GM18858 (cell line): ENCODE measurements at regions not wholly inside any gene's neighbourhood (a gene's known extent, or its start where the extent isn't known, plus 50 kb on each side); places are given as distances from the start of the nearest gene placed in this dataset.
"Not testable (repeated sequence)": the region's sequence is repeated elsewhere in the genome, so short reads cannot be mapped to it uniquely, and the experiment has no call there.

Experiments
- ATAC-seq: cut with Tn5 transposase; IDR thresholded peaks from one replicate; pipeline ENCODE4 v1.9.1; 2021; ENCODE audit not compliant: unreplicated experiment

DNA sequence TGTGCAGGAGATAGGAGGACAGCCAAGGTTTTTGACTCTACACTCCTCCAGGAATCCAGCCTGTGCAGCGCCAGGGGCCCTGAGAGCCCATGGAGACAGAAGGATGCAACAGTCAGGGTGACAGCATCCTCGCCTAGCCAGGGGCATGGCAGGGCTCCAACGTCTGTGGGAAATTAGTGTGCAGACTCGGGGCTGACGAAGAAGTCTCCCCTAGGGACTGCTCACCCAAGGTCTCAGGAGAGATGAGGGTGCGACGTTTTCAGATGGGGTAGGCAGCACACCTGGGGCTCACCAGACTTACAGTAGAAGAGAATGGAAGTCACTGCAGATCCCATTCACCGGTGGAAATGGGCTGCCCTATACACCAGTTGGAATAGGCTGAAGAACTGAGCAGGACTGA lies 241.7 kb downstream of the SETD4 start:
- no peak for ATAC-seq

DNA sequence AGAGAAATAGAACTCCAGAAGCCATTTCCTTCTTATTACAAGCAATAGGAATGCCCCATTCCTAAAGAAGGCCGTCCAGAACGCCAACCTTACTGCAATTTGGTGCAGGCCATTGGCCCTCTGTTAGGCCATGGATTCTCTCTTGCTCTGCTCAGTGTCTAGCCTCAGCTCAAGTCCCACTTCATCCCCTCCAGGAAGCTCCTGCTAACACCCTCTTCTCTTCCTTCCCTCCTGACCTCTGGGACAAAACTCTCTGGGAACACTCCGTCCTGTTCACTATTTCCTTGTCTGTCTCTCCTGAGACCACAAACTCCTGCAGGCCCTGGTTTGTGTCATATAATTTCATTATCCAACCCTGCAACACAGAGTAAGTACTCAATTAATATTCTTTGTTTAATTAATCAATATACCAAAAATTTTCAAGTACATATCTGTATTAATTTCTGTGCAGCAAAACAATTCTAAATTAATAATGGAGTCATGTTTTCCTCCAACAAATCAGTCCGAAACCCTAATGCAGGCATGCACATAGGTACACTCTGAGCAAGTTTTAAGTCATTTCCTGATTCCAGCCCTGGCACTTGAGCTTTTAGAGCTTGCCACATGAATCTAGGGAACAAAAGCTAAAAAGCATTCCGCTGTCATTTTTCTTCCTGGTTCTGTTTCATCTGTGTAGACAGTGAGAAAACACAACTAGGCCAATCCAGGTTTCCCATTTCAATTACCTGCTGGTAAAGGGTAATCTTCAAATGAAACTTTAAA lies 245.3 kb downstream of the SETD4 start:
- no peak for ATAC-seq

DNA sequence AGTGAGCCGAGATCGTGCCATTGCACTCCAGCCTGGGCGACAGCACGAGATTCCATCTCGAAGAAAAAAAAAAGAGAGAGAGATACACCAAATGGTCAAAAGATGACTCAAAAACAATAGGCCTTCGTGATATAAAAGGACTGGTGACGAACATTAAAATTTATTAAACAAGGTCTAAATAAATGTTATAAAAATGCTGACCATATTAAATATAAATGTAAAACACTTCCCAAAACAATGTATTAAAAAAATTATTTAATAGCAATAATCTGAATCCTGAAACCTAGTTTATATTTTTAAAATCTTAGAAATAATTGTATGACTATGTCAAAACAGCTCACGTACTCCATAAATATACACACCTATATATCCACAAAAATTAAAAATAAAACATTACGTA lies 247.6 kb downstream of the SETD4 start:
- ATAC-seq, result no peak

DNA sequence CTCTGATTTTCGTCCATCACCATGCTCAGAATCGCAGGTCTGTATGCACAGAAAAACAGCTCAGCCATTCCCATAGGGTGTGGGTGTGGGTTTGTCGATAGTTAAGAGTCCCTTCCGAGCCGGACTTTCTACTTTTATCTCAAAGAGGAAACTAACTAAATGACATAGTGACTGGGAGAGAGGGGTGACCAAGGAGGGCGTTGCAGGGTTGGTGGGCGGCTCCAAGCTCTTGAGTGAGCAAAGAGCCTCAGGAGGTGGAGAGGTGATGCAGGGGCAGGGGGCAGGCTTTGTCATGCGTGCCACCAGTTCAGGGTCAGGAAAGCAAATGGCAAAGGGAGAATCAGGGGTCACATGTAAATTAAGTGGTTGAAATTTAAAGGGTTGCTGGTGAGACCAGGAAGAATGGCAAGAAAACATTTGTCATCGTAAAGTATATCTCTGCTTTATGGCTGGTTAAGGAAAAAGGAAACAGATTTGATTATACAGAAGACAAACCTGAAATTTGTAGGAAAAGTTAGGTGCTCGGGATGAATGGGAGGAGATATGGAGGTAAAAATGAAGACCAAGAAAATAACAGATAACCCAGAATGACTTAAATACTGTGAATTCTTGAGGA lies 249.0 kb downstream of the SETD4 start:
- ATAC-seq, result no peak

DNA sequence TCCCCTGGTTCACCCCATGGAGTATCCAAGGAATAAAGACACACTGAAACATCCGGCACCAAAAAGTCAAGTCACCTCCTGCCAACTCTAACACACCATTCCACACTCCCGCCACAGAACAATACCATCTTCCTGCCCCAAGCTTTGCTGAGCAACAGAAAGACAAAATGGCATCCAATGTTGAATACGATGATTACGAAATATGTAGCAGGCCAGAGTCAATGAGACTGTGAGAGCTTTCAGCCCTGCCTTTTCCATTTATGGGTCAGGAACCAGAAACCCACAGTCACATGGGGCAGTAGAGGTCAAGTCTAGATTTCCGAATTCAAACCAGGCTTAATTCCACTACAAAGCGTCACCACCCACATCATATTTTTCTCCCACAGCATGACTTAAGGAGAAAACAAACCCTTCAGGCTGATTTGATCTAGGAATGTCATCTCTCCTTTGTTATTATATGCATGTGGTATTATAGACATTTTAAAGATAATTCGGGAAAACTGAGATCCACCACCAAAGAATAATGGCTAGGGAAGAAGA lies 249.8 kb downstream of the SETD4 start:
- no peak for ATAC-seq

DNA sequence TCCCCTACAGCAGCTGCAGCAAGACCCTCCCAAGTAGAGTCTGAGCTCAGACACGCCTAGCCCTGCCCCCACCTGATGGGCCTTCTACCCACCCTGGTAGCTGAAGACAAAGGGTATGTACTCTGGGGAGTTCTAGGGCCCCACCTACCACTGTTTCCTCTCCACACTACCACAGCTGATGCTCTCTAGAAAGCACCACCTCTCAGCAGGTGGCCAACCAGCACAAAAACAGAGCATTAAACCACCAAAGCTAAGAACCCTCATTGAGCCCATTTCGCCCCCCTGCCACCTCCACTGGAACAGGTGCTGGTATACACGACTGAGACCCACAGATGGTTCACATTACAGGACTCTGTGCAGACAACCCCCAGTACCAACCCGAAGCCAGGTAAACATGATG lies 258.9 kb downstream of the SETD4 start:
- ATAC-seq, result no peak

DNA sequence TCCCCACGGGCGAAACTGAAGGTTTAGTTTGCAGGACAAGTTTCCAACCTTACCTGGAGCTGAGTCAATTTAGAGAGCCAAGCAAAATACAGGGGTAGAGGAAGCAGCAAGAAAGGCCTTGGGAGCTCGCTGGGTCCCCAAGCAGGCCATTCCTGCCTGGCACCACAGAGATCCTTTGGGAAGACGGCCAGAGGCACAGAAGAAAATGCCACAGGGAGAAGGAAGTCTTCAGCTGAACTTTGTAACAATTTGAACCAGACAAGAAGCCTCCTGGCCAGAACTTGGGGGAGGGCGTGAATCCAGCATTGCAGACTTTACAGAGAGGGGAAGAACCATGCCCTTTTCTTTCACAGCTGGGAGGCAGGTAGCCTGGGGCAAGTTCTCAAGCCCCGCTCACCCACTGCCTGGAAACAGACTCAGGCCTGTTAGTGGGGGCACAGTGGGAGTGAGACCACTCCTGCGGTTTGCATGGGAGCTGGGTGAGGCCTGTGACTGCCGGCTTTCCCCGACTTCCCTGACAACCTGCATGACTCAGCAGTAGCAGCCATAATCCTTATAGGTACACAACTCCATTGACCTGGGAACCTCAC lies 259.4 kb downstream of the SETD4 start:
- not testable (repeated sequence) for ATAC-seq

DNA sequence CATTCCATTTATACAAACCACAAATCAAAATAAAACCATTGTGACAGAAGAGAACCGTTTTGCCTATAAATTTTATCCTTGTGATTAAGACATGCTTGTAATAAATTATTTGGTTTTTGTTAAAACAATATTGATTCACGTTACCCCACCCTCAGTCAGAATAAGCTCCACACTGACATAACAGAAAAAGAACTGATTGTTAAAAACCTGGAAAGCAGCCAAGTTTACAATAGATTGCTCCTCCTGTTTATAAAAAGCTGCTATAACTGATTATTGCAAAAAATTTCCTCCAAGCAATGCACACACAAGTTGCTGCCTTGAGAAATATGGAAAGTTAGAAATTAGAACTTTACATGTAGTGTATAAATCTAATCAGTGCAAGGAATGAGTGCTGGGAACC lies 263.5 kb downstream of the SETD4 start:
- no peak for ATAC-seq

DNA sequence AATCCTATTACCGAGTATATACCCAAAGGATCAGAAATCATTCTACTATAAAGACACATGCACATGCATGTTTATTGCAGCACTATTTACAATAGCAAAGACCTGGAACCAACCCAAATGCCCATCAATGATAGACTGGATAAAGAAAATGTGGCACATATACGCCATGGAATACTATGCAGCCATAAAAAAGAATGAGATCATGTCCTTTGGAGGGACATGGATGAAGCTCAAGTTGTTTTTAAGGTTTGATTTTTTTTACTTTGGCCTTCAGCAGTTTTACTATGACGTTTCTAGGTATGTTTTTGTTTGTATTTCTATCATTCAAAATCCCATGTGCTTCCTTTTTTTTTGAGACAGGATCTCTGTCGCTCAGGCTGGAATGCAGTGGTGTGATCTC lies 265.8 kb downstream of the SETD4 start:
- not testable (repeated sequence) for ATAC-seq

DNA sequence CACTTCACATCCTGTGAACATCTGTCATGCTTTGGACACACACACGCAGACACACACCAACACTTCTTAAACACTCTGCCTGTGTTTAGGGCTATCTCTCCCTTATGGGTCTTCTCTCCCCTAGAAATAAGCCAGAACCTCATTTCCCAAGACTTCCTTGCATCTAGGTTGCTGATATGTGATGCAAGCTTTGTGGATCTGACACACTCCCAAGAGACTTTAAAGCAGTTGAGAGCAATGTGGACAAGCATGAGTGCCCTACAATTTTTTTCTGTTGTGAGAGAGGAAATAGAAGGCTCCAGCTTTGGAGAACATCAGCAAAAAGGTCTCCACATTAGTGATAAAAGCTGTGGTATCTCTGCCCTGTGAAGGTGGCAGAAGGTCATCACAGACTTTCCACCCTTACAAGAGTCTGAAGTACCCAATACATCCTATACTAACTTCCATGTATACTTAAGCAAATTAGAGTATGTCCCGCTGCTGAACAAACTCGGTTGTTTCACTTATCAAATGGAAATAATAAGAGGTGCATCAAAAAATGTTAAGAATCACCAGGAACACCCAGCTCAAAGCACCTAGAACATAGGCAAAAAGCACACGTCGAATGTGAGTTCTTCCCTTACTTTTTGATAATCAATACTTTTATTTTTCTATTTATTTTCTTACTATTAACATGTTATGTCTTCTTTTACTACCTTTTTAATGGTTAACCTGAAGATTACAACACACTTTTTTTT lies 267.6 kb downstream of the SETD4 start:
- no peak for ATAC-seq

DNA sequence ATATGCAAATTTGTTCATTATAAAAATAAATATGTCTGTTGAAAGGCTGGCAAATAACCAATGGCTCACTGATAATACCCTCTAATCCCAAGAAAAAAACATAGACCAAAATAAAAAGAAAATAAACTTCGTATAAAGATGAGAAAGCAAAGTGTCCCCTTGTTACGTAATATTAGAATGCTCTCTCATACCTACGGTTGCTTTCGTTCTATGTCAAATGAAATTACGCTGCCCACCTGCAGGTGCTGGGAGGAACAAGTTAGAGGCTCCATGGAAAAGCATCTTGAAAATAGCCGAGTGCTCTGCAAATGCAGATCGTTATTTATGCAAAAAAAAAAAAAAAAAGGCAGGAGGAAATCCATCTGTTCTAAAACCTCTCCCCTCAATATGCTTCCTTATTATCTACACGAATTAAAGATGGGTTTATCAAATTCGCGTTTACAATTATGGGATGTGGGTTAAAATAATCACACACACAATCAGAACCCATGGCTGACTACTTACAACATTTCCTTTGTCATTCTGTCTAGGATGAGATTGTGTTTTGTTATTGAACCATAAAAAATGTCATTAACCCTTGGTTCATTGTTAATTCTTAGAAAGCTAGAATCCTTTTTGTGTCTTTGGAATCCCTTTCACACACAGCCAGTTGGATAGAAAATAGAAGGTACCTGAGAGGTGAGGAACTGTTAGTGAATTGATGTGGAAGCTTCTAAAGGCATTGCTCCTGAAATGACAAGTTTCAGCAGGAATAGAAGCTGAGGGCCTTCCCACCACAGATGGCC lies 268.6 kb downstream of the SETD4 start:
- no peak for ATAC-seq

DNA sequence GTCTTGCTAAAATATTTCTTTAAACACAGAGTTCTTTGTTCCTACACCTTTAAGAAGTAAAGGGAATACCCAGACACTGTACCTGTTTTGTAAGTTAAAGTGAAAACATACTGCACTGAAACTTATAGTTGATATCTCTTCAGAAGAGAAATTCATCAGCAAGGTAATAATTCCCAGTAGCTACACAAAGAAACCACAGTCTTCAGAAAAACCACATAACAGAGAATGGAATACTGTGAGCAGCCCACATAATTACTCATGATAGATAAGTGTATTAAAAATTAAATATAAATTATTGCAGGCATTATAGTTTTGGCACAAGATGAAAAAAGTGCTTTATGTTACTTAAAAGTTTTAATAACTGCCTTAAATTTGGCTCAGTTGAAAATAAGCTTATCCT lies 276.6 kb downstream of the SETD4 start:
- no peak for ATAC-seq

DNA sequence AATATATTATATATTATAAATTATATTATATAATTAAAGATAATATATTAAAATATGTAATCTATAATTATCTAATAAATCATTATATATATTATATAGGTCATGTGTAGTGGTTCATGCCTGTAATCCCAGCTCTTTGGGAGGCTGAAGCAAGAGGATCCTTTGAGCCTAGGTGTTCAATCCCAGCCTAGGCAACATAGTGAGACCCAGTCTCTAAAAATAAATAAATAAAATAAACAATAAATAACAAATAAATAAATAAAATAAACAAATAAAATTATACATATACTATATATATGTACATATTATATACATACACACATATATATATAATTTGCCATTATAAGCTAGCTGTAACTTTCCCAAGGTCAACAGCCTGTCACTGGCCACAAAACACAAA lies 277.7 kb downstream of the SETD4 start:
- ATAC-seq, result no peak

DNA sequence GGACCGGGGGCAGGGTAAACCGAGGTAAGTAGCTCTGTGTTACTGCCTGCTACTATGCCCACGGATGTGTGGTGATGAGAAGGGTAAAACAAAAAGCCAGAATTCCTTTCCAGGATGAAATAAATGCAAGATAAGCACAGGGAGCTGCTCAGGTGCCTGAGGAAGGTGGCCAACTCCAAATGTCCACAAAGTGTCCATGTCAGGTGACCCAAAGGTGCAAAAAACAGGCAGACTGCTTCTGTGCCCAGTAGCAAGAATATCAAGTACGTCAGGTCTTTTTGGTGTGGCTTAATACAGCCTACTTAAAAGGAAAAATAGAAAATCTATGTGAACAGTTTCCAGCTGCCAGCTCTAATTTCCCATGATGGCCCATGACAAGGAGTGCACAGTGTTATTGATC lies 279.3 kb downstream of the SETD4 start:
- ATAC-seq, result no peak

DNA sequence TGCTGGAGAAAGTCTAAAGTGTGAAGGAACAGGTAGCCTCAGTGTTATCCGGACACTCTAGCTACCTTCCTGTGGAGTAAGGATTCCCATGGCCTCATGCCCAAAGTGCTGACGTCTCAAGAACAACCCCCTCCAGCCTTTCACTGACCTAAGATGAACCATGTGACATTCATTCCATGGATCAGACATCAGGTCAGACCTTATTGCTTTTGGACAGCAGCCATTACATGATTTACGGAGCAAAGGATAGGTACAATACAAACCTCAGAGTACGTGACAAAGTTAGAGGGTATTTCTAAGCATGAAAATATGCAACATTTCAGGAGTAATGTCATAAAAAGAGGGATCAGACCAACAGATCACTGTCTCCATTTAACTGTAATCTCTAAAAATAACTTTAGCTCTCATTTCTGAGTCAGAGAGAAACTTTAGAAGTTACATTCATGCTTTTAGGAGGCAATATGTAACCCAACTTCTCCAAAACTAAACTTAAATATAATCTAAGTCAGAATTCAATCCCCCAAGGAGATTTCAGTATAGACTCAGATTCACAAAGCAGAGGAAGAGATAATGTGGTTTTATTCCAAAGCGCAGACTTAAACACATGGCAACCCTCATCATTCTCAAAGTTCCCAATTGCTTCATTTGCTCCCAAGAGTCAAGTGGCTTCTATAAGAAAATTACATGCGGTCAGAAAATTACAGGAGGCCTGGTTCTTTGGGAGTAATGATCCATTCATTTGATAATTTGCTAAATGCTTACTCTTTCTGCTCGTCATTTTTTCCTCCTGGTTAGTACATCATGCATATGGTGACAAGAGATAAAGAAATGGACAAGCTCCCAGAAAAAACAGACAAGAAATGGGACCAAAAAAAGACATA lies 280.4 kb downstream of the SETD4 start:
- ATAC-seq, result no peak

DNA sequence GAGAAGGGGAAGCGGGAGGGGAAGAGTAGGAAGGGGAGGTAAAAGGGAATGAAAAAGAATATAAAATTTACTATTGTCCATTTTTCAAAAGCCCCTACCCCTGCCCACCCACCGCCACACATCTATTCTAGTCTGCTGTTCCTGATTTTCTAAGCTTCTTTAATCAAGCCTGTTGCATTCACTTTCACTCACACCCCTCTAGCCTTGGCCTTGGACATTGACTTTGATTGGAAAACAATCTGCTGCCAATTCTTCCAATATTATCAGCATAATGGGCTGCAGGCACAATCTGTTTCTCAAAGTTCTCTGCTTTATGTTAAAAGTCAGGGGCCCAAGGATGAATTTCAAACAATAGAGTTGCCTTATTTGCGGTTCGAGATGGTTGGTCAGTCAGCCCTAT lies 281.2 kb downstream of the SETD4 start:
- ATAC-seq, result no peak

DNA sequence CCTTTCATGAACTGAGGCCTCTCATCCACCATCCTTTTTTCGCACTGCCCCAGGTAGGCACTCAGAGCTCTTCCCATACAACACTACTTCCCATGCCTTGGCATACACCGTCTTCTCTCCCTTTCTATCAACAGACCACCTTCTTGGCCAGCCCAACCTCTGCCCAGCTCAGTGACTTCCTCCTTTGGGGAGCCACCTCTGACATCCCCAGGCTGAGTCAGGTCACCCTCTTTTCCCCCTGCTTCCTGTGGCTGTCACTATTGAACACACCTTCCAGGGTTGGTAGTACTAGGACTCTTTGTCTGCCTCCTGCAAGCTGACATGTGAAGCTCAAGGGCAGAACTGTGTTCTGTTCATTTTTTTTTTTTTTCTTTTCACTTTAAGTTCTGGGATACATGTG lies 283.2 kb downstream of the SETD4 start:
- ATAC-seq, result no peak

DNA sequence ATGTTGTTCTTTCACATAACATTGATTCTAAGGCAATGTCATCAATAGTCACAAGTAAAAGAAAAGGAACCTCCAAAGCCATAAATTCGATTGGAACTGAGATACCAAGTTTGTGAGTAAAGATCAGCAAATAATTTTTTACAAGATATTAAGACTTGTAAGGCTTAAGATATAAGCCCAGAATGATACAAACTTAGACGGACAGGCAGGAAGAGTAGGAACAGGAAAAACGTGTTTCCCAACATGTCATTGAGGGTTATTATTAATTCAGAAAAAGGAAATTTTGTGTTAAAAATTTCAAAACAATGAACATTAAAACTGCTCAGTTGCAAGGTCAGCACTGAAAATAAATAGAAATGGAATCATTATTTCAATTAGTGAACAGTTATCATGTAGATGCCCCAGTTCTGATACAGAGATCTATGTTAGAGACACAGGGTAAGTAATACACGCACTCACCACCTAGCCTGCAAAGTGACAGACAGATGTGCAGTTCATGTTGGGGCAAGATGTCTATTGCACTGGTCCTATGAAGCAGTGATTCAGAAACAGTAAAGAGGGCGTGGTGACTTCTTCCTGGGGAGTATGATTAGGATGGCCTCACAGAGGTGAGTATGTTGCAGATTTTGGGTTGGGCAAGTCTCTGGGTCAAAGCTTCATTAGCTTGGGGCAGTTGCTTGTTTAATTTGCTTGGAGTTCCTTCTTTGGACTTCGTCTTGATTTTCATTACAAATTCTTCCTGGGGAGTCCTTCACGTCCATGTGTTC lies 284.4 kb downstream of the SETD4 start:
- ATAC-seq, result no peak
